ENCODE measurements at regions not wholly inside any gene's neighbourhood (a gene's known extent, or its start where the extent isn't known, plus 50 kb on each side); places are given as distances from the start of the nearest gene placed in this dataset.
"Not testable (repeated sequence)": the region's sequence is repeated elsewhere in the genome, so short reads cannot be mapped to it uniquely, and the experiment has no call there.

GRCh38 chr5:58197875-58198274 lies 262.0 kb downstream of the PLK2 start:
- no peak for DNase-seq

GRCh38 chr5:58191443-58191842 lies 268.4 kb downstream of the PLK2 start:
- DNase-seq = no peak

GRCh38 chr5:58188262-58188651 lies 271.6 kb downstream of the PLK2 start:
- no peak for DNase-seq

DNA sequence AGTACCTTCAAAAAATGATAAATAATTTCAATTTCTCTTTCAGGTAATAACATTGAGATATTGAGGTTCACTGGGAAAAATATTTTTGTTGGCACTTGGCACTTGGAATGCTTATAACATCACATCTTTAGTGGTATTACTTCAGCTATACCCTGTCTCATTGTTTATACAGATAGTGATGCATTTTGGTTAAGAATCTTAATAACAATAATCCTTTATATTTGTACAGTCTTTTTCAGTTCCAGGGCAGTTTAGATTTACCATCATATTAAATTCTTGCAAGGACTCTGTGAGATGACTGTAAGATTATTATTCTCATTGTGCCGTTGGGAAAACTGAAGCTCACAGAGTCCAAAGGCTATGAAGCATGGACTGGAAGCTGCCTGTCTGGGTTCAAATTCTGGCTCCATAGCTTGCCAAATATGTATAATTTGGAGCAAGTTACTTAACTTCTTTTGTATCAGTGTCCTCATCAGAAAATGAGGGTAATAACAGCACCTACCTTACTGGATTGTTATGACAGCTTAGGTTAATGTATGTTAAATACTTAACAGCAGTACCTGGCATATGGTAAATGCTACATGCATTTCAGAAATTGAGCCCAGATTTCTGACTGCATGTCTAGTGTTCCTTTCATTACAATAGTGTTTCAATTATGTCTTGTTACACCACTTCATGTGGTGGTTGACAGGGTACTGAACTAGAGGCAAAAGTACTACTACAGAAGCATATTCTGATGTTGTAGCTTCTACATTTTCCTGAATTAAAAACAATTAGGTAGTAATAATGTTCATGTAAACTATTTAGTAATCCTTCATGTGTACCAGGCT lies 272.2 kb downstream of the PLK2 start:
- no peak for DNase-seq

DNA sequence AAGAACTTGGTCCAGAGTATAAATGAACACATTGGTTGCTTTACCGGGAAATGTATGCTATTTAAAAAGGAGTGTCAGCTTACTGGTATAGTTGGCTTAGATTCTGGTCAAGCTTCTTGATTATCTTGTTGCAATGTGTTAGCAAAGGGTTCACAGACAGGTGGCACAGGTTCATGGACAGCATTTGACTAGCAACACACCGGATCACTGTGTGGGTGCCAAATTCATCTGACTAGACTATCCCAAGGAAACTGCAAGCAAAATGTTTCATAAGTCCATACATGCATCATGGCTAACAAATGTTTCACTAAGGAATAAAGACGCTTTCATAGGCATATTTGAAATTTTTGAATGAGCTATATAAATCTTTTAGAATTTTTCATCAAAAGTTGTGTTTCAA lies 274.1 kb downstream of the PLK2 start:
- DNase-seq = no peak

DNA sequence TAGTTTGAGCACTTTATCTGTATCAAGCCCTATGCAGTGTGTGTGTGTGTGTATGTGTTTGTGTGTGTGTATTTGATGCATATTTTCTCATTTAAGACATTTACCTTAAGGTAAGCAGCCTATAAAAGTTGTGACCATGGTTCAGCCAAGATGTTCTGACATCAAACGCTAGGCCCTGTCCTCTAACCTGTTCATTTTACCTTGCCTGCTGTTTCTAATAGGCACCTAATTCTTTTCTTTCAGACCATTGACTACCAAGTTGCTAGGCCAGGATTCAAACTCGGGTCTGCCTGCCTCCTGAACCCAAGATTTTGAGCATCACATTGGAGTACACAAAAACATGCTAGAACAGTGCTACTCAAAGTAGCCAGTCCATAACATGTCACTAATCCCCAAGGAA lies 274.5 kb downstream of the PLK2 start:
- no peak for DNase-seq

- DNase-seq = no peak
Observed at GRCh38 chr5:58184910-58185309, 275.0 kb downstream of the PLK2 start.

DNA sequence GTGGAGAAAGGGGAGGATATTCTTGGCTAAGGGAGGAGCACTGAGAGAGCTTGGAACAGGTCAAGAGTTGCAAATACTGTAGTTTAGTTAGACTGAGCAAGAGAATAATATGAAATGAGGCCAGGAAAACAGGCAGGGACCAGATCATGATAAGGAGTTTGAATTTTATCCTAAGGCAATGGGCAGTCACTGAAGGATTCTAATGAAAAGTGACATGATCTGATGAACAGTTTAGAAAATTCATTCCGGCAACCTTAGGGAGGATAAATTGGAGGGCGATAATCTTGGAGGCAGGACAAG lies 276.1 kb downstream of the PLK2 start:
- DNase-seq = no peak

DNA sequence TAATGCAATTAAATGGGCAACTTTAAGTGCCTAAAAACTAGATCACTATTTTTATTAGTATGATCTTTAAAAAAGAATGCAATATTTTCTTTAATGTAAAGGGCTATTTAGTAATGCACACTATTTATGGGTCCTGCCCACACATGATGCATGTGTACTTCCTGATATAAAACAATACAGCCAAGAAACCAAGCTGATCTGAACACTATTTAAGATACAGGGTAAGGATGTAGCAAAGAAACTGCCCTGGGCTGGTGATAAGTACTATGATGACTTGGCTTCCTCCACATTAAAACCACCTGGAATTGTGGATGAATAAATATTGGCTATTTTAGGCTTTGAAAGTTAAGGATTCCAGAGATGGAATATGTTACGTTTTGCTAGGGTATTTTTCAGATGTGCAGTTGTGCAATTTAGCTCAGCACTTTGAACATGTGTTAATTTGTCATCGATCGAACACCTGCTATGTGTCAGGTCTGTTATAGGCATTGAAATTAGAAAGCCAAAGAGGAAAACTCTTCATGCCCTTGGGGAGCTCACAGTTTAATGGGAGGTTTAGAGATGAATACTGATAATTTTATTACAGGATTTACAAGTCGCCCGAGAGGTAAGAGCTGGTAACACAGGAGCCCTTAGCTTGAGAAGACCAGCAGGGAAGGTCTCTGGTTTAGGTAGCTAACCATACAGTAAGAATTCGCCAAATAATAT lies 276.7 kb downstream of the PLK2 start:
- DNase-seq = no peak

DNA sequence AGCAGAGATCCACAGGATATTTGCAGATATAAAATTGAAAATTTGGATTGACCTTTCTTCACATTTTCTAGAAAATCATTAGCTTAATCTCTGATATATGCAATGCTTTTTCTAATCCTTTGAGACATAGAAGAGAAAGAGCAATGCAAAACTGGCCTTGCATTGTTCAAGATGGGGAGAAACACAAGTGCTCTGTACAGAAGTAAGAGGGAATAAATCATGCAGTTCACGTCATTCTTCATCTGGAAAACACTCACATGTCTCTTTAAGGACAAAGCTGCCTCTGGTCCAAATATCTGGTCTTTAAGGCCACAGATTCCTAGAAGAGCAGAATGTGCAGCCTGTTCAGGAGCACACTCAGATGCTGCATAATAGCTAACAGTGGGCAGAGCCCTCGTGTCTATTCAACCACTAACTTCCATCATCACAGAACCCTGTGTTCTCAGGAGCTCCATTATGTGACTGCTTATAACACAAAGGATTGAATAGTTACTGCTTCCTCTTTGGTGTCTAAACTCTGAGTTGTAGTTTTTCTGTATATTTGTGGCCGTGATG lies 277.5 kb downstream of the PLK2 start:
- no peak for DNase-seq

DNA sequence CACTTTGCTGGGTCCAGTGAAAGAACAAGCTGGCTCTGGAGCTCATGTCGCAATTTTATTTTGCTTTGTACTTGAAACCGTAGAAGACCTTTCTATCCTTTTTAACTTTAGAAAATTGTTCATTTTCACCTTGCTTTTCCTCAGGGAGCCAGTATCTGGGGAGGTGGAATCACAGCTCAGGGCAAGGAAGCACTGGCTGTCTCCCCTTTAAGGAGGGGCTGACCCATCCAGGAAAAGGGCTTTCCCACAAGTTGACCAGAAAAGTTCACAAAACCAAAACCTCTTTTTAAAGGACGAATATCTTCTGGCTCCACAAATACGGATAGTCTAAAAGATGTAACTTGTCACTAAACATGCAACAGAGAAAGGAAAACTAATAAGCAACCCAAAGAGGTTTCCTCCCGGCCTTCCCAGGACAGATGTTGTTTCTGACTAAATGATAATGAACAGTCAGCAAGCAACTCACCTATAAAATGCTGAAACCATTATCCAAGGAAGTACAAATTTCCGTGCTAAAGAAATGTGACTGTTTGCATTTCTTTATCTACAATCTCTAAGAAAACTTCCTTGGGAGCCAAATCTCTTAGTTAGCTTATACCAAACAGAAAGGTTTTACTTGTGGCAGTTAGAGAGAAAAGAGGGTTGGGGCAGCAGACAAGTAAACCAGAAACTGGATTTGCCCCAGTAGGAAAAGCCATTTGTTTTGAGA lies 278.2 kb downstream of the PLK2 start:
- no peak for DNase-seq

- DNase-seq = no peak
Observed at GRCh38 chr5:58172946-58173345, 286.9 kb downstream of the PLK2 start.

- DNase-seq = no peak
Observed at GRCh38 chr5:58165152-58165551, 294.7 kb downstream of the PLK2 start.

DNA sequence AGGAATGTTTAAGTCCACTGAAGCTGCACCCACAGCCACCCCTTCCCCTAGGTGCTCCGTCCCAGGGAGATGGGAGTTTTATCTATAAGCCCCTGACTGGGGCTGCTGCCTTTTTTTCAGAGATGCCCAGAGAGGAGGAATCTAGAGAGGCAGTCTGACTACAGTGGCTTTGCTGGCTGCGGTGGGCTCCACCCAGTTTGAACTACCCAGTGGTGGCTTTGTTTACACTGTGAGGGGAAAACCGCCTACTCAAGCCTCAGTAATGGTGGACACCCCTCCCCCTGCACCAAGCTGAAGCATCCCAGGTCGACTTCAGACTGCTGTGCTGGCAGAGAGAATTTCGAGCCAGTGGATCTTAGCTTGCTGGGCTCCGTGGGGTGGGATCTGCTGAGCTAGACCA lies 298.0 kb downstream of the PLK2 start:
- DNase-seq = not testable (repeated sequence)

DNA sequence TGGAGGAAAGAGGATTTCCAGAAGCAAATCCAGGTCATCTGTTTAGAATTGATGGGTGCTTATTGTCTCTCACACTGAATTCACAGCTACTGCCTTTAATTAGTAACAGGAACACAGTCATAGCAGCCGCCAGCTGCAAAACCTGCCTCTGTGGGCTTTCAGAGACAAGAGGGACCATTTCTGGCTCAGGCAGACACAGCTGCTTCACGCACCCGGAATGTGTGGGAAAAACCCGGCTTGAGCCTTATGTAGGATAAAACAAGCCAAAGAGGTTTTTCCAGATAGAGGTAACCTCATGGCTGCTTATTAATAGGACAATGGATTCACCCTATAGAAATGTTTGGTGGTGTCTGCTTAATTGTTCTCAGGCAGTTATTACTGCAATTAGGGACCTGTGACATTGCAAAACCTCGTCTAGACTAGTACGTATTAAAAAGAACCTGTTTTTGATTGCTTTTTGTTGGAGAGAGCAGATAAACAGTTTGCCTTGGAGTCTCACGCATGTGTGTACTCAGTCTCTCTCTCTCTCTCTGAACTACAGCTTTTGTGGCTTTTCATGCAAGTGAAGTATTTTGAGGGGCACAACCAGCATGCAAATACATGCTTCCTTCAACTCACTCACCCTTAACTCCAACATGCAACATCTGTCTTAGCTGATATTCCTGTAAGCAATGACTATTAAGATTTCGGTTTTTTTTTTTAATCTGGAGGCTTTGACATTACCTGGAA lies 302.7 kb downstream of the PLK2 start:
- no peak for DNase-seq

DNA sequence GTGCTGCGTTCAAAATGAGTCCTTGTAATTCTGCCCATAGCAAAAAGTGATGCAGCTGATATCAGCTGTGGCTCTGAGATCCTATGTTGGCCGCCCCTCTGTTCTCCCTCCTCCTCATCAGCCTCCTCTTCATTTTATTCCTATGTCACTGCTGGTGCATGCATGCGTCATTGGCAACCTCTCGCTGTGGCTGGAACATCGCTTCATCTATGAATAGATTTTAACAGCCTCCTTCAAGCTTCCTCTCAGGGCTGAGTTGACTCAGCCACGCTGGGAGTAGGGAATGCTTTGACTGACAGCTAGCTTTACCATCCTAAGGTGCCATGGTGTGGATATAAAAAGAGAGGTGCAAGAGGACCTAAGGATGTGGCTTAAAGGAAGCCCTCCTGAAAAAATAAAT lies 303.5 kb downstream of the PLK2 start:
- no peak for DNase-seq

GRCh38 chr5:58153255-58153654 lies 306.6 kb downstream of the PLK2 start:
- no peak for DNase-seq

DNA sequence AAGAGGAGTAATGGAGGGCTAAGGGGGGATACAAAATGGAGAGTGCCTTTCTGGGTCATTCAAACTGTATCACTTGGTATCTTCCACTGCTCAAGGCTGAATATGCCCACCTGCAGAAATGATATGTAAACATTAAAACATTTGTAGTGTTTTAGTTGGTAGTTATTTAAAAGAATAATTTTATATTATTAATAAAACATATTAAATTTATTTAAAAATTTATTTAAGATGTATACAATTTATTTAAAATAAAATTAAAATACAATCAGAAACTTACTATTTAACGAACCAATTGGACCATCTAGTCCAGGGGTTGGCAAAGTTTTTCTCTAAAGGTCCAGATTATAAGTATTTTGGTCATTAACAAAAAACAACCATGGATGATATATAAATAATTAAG lies 308.5 kb downstream of the PLK2 start:
- no peak for DNase-seq

DNA sequence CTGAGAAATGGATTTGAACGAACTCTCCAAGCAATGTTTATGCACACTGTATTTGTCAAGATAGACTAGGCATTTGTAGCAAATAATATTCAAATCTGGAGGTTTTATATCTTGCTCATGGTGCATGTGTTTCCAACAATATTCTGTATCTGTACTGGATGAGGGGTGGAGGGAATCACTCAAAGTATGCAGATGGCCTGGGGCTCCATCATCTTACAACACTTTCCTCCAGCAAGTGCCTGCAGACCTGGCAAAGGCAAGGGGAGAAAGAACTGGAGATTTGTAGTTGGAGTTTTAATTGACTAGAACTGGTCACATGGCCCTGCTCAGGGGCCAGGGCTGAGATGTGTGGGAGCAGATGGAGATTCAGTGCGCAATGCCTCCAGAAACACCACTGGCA lies 309.0 kb downstream of the PLK2 start:
- DNase-seq = no peak

DNA sequence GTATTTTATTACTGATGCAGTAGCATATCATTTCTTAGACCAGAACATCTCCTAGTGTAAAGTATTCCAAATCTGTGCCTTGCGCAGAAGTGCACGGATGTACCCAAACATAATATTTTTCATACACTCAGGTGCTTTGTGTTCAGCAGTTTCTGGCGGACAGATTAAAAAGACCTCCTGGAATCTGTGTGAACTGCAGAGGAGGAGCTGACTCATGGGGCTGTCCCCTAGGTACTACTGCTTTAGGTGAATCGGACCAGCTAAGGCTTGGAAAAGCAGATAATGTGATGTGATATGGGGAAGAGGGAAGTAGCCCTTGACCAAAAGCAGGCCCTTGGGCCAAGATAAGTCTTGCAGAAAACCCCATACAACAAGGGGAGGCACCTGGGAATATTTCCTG lies 310.1 kb downstream of the PLK2 start:
- no peak for DNase-seq

- no peak for DNase-seq
Observed at GRCh38 chr5:58149345-58149744, 310.5 kb downstream of the PLK2 start.

- DNase-seq = no peak
Observed at GRCh38 chr5:58148254-58148775, 311.6 kb downstream of the PLK2 start.

- no peak for DNase-seq
Observed at GRCh38 chr5:58145397-58145934, 314.4 kb downstream of the PLK2 start.

Measured in CD4-positive, alpha-beta T cell treated with Interleukin-6 for 4 hours (primary cell).